ENCODE measurements at regions not wholly inside any gene's neighbourhood (a gene's known extent, or its start where the extent isn't known, plus 50 kb on each side); places are given as distances from the start of the nearest gene placed in this dataset.

- peak; percentile 33 for DNase-seq (ENCODE audit: low read depth)
- no peak overlapping the region for H3K4me3 ChIP-seq (ENCODE audit: low read depth, low read length)
Measured at GRCh38 chr12:30806989-30807694, 52.4 kb upstream of the CAPRIN2 start.

GRCh38 chr12:30805959-30806358 is 51.2 kb upstream of the CAPRIN2 start:
- no peak for DNase-seq (ENCODE audit: low read depth)
- no peak overlapping the region for H3K4me3 ChIP-seq (ENCODE audit: low read depth, low read length)

All from skeletal muscle cell (primary cell).